Kidney capillary endothelial cell (primary cell): ENCODE measurements at regions not wholly inside any gene's neighbourhood (a gene's known extent, or its start where the extent isn't known, plus 50 kb on each side); places are given as distances from the start of the nearest gene placed in this dataset.
"Not testable (repeated sequence)": the region's sequence is repeated elsewhere in the genome, so short reads cannot be mapped to it uniquely, and the experiment has no call there.

Experiments
- DNase-seq: peaks from one replicate; pipeline ENCODE4 v3.0.0-alpha.2; 2018; ENCODE audit warnings: low spot score

DNA sequence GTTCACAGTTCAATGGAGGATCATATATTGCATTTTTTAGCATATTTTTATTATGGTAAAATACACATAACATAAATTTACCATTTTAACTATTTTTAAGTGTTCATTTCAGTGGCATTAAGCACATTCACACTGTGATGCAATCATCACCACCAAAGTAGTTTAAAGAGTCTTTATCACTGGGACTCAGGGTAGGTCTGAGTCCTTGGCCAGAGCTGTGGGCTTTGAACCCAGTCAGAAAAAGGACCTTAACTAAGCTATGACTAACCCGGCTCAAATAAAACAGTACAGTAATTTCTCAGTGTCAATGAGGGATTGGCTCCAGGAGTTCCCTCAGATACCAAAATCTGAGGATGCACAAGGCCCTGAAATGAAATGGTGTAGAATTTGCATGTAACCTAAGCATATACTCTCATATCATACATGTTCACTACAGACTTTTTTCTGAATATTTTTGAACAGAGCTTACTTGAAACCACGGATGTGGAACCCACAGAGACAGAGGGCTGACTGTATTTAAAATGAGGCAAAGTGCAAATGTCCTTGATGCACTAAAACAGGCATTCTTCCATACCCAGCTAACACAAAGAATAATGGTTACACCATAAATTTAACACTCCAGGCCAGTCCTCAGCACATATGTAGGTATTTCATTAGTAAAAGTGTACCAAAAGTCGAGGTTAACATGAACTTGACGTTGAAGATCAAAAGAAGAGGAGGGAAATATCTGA, 246.2 kb downstream of the LNPK start:
- DNase-seq, result no peak

DNA sequence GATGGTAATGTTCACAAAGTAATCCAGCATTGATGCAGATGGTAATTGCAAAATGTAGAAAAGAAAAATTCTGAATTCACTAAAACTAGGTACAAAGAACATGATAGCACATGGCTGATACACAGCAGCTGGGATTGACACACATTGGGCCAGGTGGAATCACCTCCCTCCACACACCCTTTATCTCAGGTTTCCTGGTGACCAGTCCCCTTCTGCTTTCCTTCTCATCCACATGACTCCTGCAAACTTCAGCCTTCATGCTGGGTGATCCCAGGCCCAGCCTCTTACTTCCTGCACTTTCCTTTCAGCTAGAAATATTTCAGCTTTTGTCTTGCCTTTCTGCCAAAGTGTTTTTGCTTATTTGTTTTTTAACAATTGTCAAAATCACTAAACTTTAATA, 246.9 kb downstream of the LNPK start:
- DNase-seq, result no peak

DNA sequence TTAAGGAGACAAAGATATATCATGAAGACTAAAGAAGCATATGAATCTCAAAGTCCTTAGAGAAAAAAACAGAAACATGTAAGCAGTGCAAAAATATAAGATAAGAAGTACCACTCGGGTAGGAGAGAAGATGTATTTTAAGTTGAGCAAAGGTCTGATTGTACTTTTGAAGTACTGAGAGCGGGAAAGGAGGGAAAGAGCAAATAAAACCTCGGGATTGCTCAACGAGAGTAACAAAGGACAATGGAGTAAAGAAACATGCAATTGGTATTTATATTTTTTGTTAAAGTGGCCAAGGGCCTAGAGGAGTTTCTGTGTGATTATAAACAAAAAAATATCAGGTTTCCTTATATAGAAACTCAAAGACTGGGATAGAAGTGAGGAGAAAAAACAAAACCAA, 251.9 kb downstream of the LNPK start:
- DNase-seq, result no peak

DNA sequence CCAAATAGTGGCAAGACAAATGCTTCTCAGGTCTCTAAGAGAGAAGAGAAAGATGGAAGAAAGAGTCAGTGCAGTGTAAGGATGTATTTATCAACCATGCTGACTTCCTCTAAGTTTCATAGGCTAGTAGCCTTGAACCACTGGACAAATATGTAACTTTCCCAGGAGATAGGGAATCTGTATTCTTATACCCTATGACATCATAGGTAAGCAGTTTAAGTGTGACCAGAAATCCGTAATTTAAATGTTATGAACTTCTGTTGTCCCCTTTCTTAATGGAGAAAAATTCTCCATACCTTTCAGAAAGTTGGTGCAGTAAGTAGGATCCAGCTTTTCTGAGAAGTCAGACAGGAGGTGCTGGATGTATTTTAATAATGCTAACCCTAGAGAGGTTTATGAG, 256.2 kb downstream of the LNPK start:
- no peak for DNase-seq

DNA sequence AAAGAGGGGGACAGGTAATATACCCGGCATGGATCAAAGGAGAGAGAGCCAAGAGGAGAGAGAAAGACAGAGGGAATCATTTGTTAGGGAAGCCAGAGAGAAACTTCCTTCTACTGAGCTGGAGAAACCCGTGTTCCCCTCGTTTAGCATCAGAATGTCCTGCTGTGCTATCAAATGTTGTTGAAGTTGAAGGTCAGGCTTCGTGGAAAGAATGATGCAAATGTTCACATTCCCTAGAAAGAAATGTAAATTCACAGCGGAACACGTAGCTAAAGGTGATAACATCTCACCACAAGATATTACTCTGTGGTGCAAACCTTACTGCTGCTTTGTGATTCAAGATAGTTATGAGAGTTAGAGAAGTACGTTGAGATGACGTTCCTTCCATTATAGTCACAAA, 258.1 kb downstream of the LNPK start:
- no peak for DNase-seq

DNA sequence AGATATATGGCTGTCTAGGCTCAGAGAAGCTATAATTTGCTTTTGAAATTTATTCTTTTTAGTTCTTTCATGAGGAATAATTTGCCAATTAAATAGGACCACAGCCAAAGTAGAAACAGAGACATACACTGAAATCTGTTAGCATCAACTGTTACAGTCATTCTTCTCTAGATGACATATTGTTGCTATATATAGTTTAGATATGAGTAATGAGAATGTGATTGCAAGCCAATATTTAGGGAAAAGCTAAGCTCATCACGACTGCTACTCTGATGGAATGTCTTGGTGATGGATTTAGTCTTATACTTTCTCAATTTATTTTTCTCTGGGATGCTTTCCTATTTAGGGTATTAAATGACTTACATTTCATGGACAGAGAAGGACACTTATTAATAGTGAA, 259.1 kb downstream of the LNPK start:
- no peak for DNase-seq

DNA sequence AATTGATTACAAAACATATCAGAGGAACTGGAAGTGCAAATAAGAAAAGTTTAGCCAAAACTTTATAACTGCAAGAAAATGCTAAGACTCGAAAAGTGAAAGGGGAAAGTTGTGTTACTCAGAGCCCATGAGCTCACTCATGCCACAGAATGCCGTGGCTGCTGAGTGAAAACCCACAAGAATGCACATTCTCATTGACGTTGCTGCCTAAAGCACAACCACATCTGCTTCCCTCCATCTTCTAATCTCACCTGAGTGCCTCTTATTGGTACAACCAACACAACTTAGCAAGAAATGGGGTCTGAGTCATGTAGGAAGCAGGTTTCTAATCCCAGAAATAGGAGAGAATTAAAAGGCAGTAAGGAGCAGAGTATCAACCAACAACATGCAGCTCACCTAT, 259.7 kb downstream of the LNPK start:
- DNase-seq, result no peak

DNA sequence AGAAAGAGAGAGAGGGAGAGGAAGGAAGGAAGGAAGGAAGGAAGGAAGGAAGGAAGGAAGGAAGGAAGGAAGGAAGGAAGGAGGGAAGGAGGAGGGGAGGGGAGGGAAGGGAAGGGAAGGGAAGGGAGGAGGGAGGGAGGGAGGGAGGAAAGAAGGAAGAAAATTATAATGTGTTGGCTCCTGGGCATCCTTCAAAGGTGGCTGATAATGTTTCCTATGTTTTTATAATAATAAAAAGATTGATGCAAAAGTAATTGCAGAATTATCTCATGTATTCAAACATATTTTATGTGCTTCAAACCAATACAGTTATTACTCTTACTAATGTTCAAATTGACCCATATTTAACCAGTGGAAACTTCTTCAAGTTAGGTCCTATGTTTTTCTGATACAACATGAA, 260.9 kb downstream of the LNPK start:
- no peak for DNase-seq

DNA sequence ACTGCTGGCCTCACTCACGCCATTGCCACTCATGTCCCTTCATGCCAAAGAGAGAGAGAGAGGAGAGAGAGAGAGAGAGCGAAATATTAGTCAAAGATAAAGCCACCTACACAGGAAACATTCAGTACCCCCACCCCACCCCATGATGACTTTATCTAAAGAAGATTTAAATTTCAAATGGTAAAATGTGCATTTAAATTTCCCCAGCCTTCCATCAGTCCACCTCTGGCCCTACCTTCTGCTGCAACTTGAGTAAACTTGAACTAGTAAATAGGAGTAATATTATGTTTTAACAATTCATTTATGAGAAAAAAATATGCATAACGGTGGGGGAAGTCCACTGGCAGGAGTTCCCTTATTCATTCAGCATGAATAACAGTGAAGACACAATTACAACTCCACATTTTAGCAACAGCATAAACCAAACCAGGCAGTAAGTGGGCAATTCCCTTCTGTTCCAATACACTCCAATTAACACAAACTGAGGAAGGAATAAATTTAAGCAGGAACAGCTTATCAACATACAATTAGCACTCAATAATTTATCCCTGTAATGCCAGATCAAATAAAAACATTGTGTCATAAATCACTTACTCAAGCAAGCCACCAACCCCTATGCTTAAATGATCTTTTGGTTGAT, 264.2 kb downstream of the LNPK start:
- DNase-seq, result no peak

DNA sequence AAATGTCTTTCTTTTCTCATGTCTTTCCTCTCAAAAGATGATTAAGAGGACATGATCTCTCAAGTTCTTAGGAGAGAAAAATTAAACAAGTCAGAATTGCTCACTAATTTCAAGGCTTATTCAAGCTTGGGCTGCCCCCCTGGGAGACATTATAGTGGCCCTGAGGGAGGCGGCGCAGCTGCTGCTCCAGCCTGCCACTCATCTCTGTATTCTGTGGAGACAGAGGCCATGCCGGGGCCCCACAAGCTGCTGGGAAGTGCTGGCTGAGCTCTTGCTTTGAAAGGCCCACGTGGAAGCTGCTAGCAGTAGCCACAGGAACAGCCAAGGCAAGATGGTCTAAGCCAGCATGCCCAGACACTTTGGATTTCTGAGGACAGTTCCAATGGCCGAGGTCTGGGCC, 267.4 kb downstream of the LNPK start:
- DNase-seq, result no peak

DNA sequence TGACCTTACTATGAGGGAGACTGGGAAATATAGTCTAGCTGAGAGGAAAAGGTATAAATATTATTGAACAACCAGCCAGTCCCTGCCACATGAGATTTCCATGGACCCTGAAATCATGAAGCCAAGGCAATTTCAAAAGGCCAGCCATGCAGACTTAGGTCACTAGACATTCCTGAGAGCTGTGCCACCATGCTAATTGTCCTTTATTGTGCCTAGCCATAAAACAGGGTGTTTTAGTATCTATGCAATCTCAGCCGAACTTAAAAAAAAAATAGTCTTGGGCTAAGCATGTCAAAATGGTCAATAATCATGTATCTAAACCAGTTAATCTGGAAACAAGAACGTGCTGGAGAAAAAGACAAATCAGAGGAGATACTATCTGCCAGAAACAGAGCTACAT, 269.5 kb downstream of the LNPK start:
- no peak for DNase-seq

DNA sequence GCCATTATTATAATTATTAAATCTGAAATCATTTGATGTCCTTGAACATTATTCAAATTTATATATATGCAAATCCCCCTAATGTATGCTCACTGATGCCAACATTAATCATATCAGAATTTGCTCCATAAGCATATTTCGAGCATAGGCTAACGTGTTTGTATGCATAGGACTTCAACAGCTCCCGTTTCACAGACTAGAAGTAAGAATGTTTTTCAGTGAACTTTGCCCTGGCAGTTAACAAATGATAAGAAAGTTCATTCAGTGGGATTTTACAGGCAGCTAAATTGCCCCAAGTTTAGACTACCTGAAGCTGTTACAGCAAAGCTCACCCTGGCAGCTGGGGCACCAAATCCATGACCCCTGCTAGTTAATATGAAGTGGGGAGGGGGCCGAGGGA, 272.0 kb downstream of the LNPK start:
- no peak for DNase-seq

DNA sequence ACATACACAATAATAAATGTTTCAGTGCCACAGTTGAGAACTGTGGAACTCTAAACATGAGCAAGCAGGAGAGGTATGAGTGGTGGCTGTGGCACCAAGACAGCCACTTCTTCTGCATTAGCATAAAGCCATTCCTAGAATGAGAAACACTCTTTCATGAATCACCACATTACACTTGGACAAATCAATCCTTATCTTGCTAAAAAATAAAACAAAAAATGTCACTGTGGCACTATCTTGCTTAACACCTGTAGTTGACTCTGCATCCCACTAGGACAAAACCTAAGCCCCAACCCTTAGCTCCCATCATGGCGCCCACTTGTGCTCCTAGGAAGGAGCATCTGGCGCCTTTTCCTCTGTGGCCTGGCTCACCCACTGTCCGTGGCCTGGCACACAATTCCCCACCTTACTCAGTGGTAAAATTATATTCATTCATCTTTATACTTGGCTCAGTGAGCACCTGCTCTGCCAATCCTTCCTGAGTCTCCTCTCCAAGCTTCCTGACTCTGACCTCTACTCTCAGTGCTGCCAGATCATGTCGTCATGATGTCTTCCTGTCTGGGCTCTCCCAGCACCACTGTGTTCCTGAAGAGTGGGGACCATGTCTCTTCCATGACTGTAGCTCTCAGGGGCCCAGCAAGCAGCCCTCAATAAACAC, 272.9 kb downstream of the LNPK start:
- no peak for DNase-seq

DNA sequence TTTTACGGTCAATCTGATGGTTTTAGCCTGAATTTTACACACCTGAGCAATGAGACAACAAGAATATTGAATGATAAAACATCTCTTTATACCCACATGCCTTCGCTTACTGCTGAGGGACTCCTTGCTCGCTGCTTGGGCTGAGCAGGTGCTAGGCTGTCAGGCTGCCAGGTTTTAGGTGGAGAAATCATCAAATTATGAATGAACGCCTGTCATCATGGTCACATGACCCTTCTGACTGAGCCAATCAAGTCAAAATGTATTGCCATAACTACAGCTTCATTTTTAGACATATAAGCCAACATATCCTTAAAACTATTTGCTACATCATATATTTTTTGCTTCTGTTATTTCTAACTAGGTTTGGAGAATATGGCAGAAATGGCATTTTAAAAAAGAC, 274.0 kb downstream of the LNPK start:
- DNase-seq, result no peak

DNA sequence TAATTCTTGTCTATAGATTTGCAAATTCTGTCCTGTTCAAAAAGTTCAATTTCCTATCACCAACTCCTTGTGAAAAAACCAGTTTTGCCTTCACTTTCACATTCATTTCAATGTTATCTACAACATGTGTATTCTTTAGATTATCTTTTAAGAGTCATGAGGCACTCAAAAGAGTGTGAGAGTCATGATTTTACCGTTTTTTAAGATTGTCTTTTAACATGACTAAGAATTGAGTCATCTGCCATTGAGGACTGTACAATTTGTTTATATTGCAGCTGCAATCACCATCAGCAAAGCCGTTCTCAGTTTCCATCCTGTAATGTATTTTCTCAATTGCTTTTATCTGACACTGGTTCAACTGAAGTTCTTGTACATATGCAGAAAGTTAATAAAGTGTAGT, 275.8 kb downstream of the LNPK start:
- DNase-seq, result no peak

DNA sequence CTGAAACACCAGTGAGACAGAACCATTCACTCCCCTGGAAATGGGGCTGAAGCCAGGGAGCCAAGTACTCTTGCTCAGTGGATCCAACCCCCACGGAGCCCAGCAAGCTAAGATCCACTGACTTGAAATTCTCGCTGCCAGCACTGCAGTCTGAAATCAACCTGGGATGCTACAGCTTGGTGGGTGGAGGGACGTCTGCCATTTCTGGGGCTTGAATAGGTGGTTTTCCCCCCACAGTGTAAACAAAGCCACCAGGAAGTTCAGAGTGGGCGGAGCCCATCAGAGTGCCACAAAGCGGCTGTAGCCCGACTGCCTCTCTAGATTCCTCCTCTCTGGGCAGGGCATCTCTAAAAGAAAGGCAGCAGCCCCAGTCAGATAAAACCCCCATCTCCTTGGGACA, 292.8 kb downstream of the LNPK start:
- DNase-seq, result no peak

DNA sequence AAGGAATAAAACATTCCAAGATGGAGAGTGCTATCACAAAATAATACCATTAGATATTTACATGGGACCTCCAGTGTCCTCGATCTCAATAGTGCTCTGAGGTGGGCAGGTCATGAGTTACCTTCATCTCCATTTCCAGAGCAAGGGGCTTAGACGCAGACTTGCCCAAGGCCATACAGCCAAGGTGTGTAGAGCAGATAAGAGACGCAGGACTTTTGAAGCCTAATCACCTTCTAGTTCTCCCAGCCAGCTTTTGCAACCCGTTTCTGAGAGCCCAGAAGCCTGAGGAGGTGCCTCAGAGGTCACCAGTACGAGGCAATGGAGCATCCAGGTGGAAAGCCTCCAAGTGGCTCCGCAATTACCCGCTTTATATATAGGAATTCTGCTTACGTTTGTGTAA, 294.7 kb downstream of the LNPK start:
- no peak for DNase-seq

DNA sequence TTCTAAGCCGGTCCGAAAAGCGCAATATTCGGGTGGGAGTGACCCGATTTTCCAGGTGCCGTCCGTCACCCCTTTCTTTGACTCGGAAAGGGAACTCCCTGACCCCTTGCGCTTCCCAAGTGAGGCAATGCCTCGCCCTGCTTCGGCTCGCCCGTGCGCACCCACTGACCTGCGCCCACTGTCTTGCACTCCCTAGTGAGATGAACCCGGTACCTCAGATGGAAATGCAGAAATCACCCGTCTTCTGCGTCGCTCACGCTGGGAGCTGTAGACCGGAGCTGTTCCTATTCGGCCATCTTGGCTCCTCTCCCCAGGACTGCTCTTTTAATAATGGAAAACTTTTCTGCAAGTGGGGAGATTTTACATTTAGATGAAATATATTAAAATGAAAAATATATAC, 297.5 kb downstream of the LNPK start:
- not testable (repeated sequence) for DNase-seq

DNA sequence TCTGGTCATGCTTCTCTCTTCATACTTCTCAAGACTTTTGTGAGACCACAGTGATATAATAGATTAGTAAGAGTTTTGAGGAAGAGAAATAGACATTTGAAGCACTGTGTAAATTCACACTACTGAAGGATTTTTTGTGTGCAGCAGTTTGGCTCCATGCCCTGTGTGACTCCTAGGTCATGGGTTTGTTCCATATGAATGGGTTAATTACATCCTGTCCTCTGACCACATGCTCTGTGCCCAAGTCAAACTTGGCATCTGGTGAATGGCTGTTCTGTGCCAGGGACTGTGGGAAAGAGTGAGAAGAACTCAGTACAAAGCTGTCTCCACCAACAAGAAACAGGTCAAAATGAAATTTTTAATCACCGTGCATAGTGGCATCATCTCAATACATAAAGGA, 304.0 kb downstream of the LNPK start:
- DNase-seq, result no peak

DNA sequence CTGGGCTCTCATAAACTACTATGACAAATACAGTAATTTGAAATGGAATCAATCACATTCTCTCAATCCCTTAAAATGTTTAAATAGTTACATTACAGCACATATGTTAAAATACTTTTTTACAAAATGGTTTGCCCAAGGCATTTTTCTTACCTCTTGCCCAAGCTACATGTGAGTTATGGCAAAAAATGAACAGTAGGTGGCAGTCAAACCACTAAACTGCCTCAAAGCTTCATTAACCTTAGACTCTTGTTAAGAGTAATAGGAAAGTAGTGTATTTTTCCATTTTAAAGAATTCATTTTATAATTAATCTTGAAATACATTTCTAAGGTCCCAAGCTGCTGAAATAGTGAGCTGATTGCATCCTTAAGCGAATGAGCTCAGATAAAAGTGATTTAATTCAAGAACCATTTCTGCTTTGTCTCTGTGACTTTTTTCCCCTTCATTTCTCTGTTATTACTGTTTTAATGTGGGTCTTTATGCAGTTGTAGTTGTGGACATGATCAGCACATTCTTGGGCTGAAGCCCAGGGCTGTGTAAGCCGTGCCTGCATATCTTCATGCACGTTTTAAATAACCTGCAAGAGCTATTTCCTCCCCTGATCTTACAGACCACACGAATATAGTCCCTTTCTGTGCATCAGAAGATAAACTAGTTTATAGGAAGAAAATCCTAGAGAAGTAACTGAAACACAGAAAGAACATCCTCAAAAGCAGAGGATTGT, 311.8 kb downstream of the LNPK start:
- DNase-seq, result peak; percentile 62

DNA sequence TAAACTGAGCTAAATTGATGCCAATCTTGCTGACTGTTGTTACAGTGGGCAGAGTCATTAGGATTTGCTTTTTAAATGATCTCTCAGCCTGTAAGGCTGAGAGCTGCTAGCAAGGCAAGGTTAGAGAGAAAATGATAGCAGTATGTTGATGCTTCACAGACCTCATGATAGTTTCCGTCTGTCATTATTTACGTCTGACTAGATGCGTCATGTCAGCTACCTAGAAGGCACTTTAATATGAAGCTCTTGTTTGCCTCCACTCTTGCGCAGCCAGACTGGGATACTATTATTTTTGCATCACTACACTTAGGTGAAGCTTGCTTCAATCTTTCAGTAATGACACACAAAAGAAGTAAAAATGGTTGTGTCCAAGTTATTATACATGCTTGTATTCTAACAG, 313.8 kb downstream of the LNPK start:
- no peak for DNase-seq

DNA sequence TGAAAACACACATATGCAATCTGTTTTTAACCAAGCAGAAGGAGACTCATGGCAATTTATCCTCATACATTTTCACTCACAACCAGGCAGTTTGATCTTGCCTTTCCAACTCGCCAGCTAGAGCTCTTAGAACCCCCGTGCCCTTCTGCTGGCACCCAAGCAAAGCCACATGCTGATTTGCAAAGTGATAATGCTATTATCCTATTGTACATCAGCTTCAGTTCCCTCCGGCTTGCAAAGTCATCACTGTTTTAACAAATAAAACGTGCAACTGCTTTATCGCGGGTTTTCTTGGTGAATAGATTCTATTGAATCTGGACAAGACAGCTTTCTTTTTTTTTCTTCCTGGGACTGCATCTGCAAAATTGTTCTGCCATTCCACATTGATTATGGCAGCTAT, 314.6 kb downstream of the LNPK start:
- DNase-seq, result no peak

DNA sequence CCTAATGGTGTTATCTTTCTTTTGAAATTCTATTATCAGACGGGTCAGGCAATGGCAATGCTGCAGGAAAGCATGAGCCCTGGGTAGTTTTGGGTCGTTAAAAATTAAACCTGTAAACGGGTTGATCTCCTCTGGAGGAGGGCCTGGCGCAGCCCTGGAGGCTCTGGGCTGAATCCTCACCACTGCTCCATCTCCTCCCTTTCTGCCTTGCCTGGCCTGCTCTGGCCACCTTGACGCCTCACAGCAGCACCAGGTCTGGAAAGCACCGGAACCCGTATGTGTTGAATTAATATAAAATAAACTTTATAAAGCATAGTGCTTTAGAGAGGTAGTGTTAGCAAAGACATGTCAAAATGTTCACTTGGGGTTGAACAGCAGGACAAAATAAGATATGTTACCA, 316.1 kb downstream of the LNPK start:
- no peak for DNase-seq
